ENCODE measurements at regions not wholly inside any gene's neighbourhood (a gene's known extent, or its start where the extent isn't known, plus 50 kb on each side); places are given as distances from the start of the nearest gene placed in this dataset.

DNA sequence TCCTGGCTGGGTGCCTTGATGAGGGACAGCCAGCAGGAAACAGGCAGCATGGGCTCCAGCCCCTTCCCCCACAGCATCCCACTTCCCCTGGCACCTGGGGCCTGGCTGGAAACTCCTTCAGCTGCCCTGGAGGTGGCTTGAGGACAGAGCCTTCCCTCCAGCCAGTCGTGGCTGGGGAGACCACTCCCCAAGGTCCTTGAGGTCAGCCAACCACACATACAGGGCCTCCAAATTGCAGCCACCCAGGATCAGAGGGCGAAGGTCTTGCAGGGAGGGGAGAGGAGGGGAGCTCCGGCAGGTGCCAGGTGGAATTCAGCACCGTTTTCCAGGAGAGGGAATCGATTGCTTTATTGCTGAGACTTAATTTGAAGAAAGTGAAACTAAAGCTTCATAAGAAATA, 280.4 kb downstream of the PBX3 start:
- TF ChIP-seq CTCF (IDR thresholded peaks at IDR 0.05) (no peak), POLR2A (IDR thresholded peaks at IDR 0.05) (no peak), POLR2AphosphoS5 (IDR thresholded peaks at IDR 0.05) (no peak)

All from suprapubic skin (tissue), 4 donors.